ENCODE measurements at regions not wholly inside any gene's neighbourhood (a gene's known extent, or its start where the extent isn't known, plus 50 kb on each side); places are given as distances from the start of the nearest gene placed in this dataset.

- TF ChIP-seq EZH2 (IDR thresholded peaks at IDR 0.05; ENCODE audit: borderline replicate concordance, insufficient read depth, low read depth, low read length, poor library complexity, severe bottlenecking): no peak
- no peak for TF ChIP-seq CTCF (IDR thresholded peaks at IDR 0.05)
- no peaks in the 10 kb centered on the region for H3K27me3 Mint-ChIP-seq
- no peak overlapping the region for H3K9ac ChIP-seq (ENCODE audit: low read length)
- H3K9me3 ChIP-seq (ENCODE audit: control extremely low read depth in 1 of 3, control insufficient read depth in 2 of 3, insufficient read depth in 1 of 3, low read length in 2 of 3): peaks cover 0 to 9% (median 0%) of the 10 kb centered on the region in 3 donors
- no peak overlapping the region for H3K27ac ChIP-seq (ENCODE audit: low read length in 2 of 2)
- no peak overlapping the region for H3K4me2 ChIP-seq (replicated peaks; ENCODE audit: low read depth, low read length, poor library complexity, severe bottlenecking)
- H3K9me3 Mint-ChIP-seq (ENCODE audit: insufficient read depth): peaks cover 5% of the 10 kb centered on the region
- H3K79me2 ChIP-seq (ENCODE audit: control insufficient read depth, insufficient read depth, low read length): no peaks in the 10 kb centered on the region
- no peak for ATAC-seq (ENCODE audit: low read depth)
- no peak overlapping the region for H3K4me3 Mint-ChIP-seq
- ChIA-PET POLR2A (no interaction called here), CTCF (no interaction called here)
- H3K4me1 ChIP-seq (ENCODE audit: control insufficient read depth in 2 of 2, insufficient read depth in 2 of 2, low read length in 2 of 2): no peaks in the 10 kb centered on the region
- H4K20me1 ChIP-seq (ENCODE audit: control insufficient read depth, insufficient read depth, low read length, poor library complexity, severe bottlenecking): no peaks in the 10 kb centered on the region
- no peak for DNase-seq
- H3K36me3 ChIP-seq (replicated peaks in 1 of 2; ENCODE audit: control extremely low read depth in 1 of 2, control insufficient read depth in 1 of 2, extremely low read depth in 1 of 2, insufficient read depth in 2 of 2, low read length in 1 of 2): no peaks in the 10 kb centered on the region
- no peak overlapping the region for H3K4me3 ChIP-seq (ENCODE audit: control extremely low read depth in 1 of 5, extremely low read depth in 1 of 5, insufficient read depth in 1 of 5, low read depth in 2 of 5, low read length in 4 of 5)
- no peak overlapping the region for H3K27ac Mint-ChIP-seq
- no peaks in the 10 kb centered on the region for H3K27me3 ChIP-seq (replicated peaks in 1 of 4; ENCODE audit: control extremely low read depth in 1 of 4, control insufficient read depth in 3 of 4, insufficient read depth in 4 of 4, low read length in 3 of 4)
- H2AFZ ChIP-seq (ENCODE audit: insufficient read depth, low read depth, low read length, poor library complexity, severe bottlenecking): no peak overlapping the region
- intact Hi-C loops (cut with micrococcal nuclease): no loop called here
- H3K4me1 Mint-ChIP-seq: no peaks in the 10 kb centered on the region
Measured at GRCh38 chr4:149095001-149095400, 652.8 kb upstream of the NR3C2 start.

GRCh38 chr4:149084144-149084543 is 641.9 kb upstream of the NR3C2 start:
- Histone ChIP-seq H4K20me1 (ENCODE audit: control insufficient read depth, insufficient read depth, low read length, poor library complexity, severe bottlenecking) (no peaks in the 10 kb centered on the region), H3K27me3 (replicated peaks in 1 of 4; ENCODE audit: control extremely low read depth in 1 of 4, control insufficient read depth in 3 of 4, insufficient read depth in 4 of 4, low read length in 3 of 4) (no peaks in the 10 kb centered on the region), H3K27ac (ENCODE audit: low read length in 2 of 2) (no peak overlapping the region), H2AFZ (ENCODE audit: insufficient read depth, low read depth, low read length, poor library complexity, severe bottlenecking) (no peak overlapping the region), H3K9me3 (ENCODE audit: control extremely low read depth in 1 of 3, control insufficient read depth in 2 of 3, insufficient read depth in 1 of 3, low read length in 2 of 3) (no peaks in the 10 kb centered on the region), H3K4me2 (replicated peaks; ENCODE audit: low read depth, low read length, poor library complexity, severe bottlenecking) (no peak overlapping the region), H3K4me3 (ENCODE audit: control extremely low read depth in 1 of 5, extremely low read depth in 1 of 5, insufficient read depth in 1 of 5, low read depth in 2 of 5, low read length in 4 of 5) (no peak overlapping the region), H3K4me1 (ENCODE audit: control insufficient read depth in 2 of 2, insufficient read depth in 2 of 2, low read length in 2 of 2) (no peaks in the 10 kb centered on the region), H3K9ac (ENCODE audit: low read length) (no peak overlapping the region), H3K36me3 (replicated peaks in 1 of 2; ENCODE audit: control extremely low read depth in 1 of 2, control insufficient read depth in 1 of 2, extremely low read depth in 1 of 2, insufficient read depth in 2 of 2, low read length in 1 of 2) (no peaks in the 10 kb centered on the region), H3K79me2 (ENCODE audit: control insufficient read depth, insufficient read depth, low read length) (no peaks in the 10 kb centered on the region)
- ChIA-PET POLR2A (no interaction called here), CTCF (no interaction called here)
- TF ChIP-seq EZH2 (IDR thresholded peaks at IDR 0.05; ENCODE audit: borderline replicate concordance, insufficient read depth, low read depth, low read length, poor library complexity, severe bottlenecking): no peak
- no peak for TF ChIP-seq CTCF (IDR thresholded peaks at IDR 0.05)
- Mint-ChIP-seq H3K4me3 (no peak overlapping the region), H3K27me3 (no peaks in the 10 kb centered on the region), H3K9me3 (ENCODE audit: insufficient read depth) (peaks cover 3% of the 10 kb centered on the region), H3K27ac (no peak overlapping the region), H3K4me1 (no peaks in the 10 kb centered on the region)
- ATAC-seq (ENCODE audit: low read depth) (no peak), DNase-seq (no peak)
- intact Hi-C loops (cut with micrococcal nuclease): no loop called here
- WGBS (ENCODE audit: insufficient coverage): 83% methylated on average over 1 of the region's 4 CpGs

Measured in B cell (primary cell).